Kidney (tissue), 13 donors: ENCODE measurements at regions not wholly inside any gene's neighbourhood (a gene's known extent, or its start where the extent isn't known, plus 50 kb on each side); places are given as distances from the start of the nearest gene placed in this dataset.

ENCODE experiments used
- DNase-seq, 5 donors: peaks; one replicate each; pipeline ENCODE4 v3.0.0-alpha.2; 2013 to 2020
- FAIRE-seq: peaks from 2 replicates; lab custom pipeline; 2012; peaks lifted over from hg19 to GRCh38; lab: Jason Lieb, UNC
- H3K27ac ChIP-seq, 2 donors: one replicate each; pipeline ENCODE4 v1.7.0; 2013; ENCODE audit warnings: low read depth in 2 of 2, low read length in 2 of 2, inconsistent platforms in 1 of 2
- H3K27me3 ChIP-seq: one replicate; pipeline ENCODE4 v1.7.1; 2013; ENCODE audit warnings: low read length, inconsistent platforms; ENCODE audit not compliant: control insufficient read depth, insufficient read depth
- H3K36me3 ChIP-seq, 3 donors: one replicate each; pipeline versions ENCODE4 v1.7.0 to v1.7.1; 2013; ENCODE audit warnings: low read length in 3 of 3, control low read depth in 1 of 3, inconsistent platforms in 1 of 3; ENCODE audit not compliant: insufficient read depth in 3 of 3, control insufficient read depth in 2 of 3
- H3K4me1 ChIP-seq, 3 donors: one replicate each; pipeline versions ENCODE4 v1.7.0 to v1.7.1; 2013; ENCODE audit warnings: low read length in 3 of 3, inconsistent platforms in 1 of 3, low read depth in 1 of 3; ENCODE audit not compliant: control insufficient read depth in 2 of 3, insufficient read depth in 2 of 3
- H3K4me3 ChIP-seq, 3 donors: one replicate each; pipeline versions ENCODE4 v1.7.0 to v1.8.1; 2013; ENCODE audit warnings: low read length in 3 of 3, control low read depth in 1 of 3, inconsistent platforms in 1 of 3
- H3K9ac ChIP-seq, 3 donors: one replicate each; pipeline versions ENCODE4 v1.7.0 to v1.7.1; 2013; ENCODE audit warnings: low read length in 3 of 3, control low read depth in 1 of 3, inconsistent platforms in 1 of 3
- H3K9me3 ChIP-seq, 3 donors: one replicate each; pipeline versions ENCODE4 v1.7.0 to v1.7.1; 2013; ENCODE audit warnings: low read length in 3 of 3, control low read depth in 1 of 3, inconsistent platforms in 1 of 3; ENCODE audit not compliant: control insufficient read depth in 2 of 3, insufficient read depth in 1 of 3
- CTCF ChIP-seq: IDR thresholded peaks from 3 replicates; pipeline ENCODE4 v1.5.1; 2012; ENCODE audit warnings: mild to moderate bottlenecking, moderate library complexity, borderline replicate concordance; ENCODE audit not compliant: insufficient read depth; ENCODE audit errors: extremely low read depth
- intact Hi-C: fragments of 100-400 bp; cut with DNase I; formaldehyde crosslinking; loops from one replicate; pipeline ENCODE4 v1.11.1; 2022
- donor health status: control.
- donor health status: control.
- donor health status: control.
- donor health status: control.
- donor health status: control.
- donor health status: DM: yes; HTN: yes; CAD: no.
- donor health status: Normal renal cell carcinoma (clear cell type).

DNA sequence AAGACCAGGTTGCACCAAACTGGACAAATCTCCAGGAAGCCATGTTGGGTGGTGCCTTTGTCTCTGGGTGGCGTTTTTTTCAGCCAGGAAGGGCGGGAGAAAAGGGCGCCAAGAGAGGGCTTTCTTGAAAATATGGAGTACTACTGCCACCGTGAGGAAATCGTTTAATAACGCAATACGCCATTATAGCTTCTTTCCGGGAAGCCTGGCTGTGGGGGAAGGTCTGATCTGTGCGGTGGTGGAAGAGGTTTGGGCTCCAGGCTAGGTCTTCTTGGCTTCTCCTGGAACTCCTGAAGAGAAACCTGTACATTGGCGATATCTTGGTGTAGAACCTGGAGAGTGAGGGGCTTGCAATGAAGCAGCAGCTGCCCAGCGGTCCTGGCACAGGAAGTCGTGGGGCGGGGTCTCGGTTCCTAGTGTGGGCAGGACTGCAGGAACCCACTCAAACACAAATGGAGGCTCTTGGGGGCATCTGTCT is 202.7 kb downstream of the OR13H1 start:
- H3K27me3 ChIP-seq, result no peaks in the 10 kb centered on the region
- H3K9ac ChIP-seq, result peak overlapping the region in 1 of 3 donors; percentile 82
- intact Hi-C loops, result no loop called here
- no peak overlapping the region for H3K27ac ChIP-seq
- DNase-seq (peak in 3 of 5 donors; percentile 89 to 95 (median 91)), FAIRE-seq (no peak)
- H3K4me1 ChIP-seq, result no peaks in the 10 kb centered on the region
- H3K4me3 ChIP-seq, result peak overlapping the region in 1 of 3 donors; percentile 87
- H3K9me3 ChIP-seq, result no peaks in the 10 kb centered on the region
- peak; percentile 15 for TF ChIP-seq CTCF
- H3K36me3 ChIP-seq, result no peaks in the 10 kb centered on the region

GRCh38 chrX:131747173-131747572 is 203.3 kb downstream of the OR13H1 start:
- Histone ChIP-seq H3K27me3 (no peaks in the 10 kb centered on the region), H3K9me3 (no peaks in the 10 kb centered on the region), H3K27ac (no peak overlapping the region), H3K9ac (peak overlapping the region in 1 of 3 donors; percentile 82), H3K4me3 (peak overlapping the region in 1 of 3 donors; percentile 87), H3K36me3 (no peaks in the 10 kb centered on the region), H3K4me1 (no peaks in the 10 kb centered on the region)
- TF ChIP-seq CTCF, result no peak
- DNase-seq (peak in 2 of 5 donors; percentile 88 to 94), FAIRE-seq (no peak)
- intact Hi-C loops, result no loop called here

GRCh38 chrX:131752493-131753198 is 208.8 kb downstream of the OR13H1 start:
- peaks cover 3% of the 10 kb centered on the region for H3K27me3 ChIP-seq
- peak overlapping the region in 1 of 3 donors; percentile 59 for H3K9ac ChIP-seq
- H3K4me1 ChIP-seq, result no peaks in the 10 kb centered on the region
- H3K27ac ChIP-seq, result no peak overlapping the region
- DNase-seq (peak in 3 of 5 donors; percentile 81 to 95 (median 91)), FAIRE-seq (peak; percentile 76)
- peak overlapping the region in 1 of 3 donors; percentile 77 for H3K4me3 ChIP-seq
- no peak for TF ChIP-seq CTCF
- intact Hi-C loops, result no loop called here
- no peaks in the 10 kb centered on the region for H3K9me3 ChIP-seq
- no peaks in the 10 kb centered on the region for H3K36me3 ChIP-seq
